Loucy (cell line): ENCODE measurements at regions not wholly inside any gene's neighbourhood (a gene's known extent, or its start where the extent isn't known, plus 50 kb on each side); places are given as distances from the start of the nearest gene placed in this dataset.

ENCODE experiments used
- H2AFZ ChIP-seq: fragments of 200-600 bp; sonication (generic); 2 replicates; pipeline ENCODE4 v1.6.0; 2016; ENCODE audit warnings: antibody characterized with exemption, mild to moderate bottlenecking, low read length, moderate library complexity
- H3F3A ChIP-seq: fragments of 200-600 bp; 2 replicates; pipeline ENCODE4 v1.6.0; 2016; ENCODE audit warnings: antibody characterized with exemption, low read depth, mild to moderate bottlenecking
- H3K27me3 ChIP-seq: fragments of 200-600 bp; sonication (generic); 2 replicates; pipeline ENCODE4 v1.6.1; 2014; ENCODE audit warnings: low read length, mild to moderate bottlenecking; ENCODE audit not compliant: insufficient read depth, poor library complexity, severe bottlenecking
- H3K36me3 ChIP-seq: fragments of 200-600 bp; sonication (generic); 2 replicates; pipeline ENCODE4 v1.6.1; 2016; ENCODE audit warnings: low read length; ENCODE audit not compliant: insufficient read depth
- H3K4me1 ChIP-seq: fragments of 200-600 bp; sonication (generic); 2 replicates; pipeline ENCODE4 v1.5.1; 2014; ENCODE audit warnings: low read length, mild to moderate bottlenecking; ENCODE audit not compliant: insufficient read depth, poor library complexity, severe bottlenecking
- H3K4me2 ChIP-seq: fragments of 200-600 bp; sonication (generic); 2 replicates; pipeline ENCODE4 v1.6.0; 2014; ENCODE audit warnings: antibody characterized with exemption, low read length, low read depth, mild to moderate bottlenecking; ENCODE audit not compliant: poor library complexity, severe bottlenecking
- H3K4me3 ChIP-seq: fragments of 200-600 bp; sonication (generic); 2 replicates; pipeline ENCODE4 v1.5.1; 2014; ENCODE audit warnings: low read length, mild to moderate bottlenecking, mixed read lengths; ENCODE audit not compliant: poor library complexity, severe bottlenecking
- H3K79me2 ChIP-seq: fragments of 200-600 bp; sonication (generic); 2 replicates; pipeline ENCODE4 v1.6.1; 2014; ENCODE audit warnings: low read length; ENCODE audit not compliant: insufficient read depth
- H3K9ac ChIP-seq: fragments of 200-600 bp; sonication (generic); 2 replicates; pipeline ENCODE4 v1.6.0; 2014; ENCODE audit warnings: mild to moderate bottlenecking, low read depth, low read length, moderate library complexity; ENCODE audit not compliant: poor library complexity, severe bottlenecking
- H3K9me2 ChIP-seq: fragments of 200-600 bp; sonication (generic); replicated peaks from 2 replicates; pipeline ENCODE4 v1.6.1; 2016; ENCODE audit warnings: low read depth, low read length, mixed read lengths
- H3K9me3 ChIP-seq: fragments of 200-600 bp; sonication (generic); 2 replicates; pipeline ENCODE4 v1.6.1; 2014; ENCODE audit warnings: mild to moderate bottlenecking, antibody characterized with exemption, low read length, low read depth; ENCODE audit not compliant: insufficient read depth
- H4K20me1 ChIP-seq: fragments of 200-600 bp; sonication (generic); 2 replicates; pipeline ENCODE4 v1.6.0; 2014; ENCODE audit warnings: antibody characterized with exemption, low read length, mild to moderate bottlenecking; ENCODE audit not compliant: insufficient read depth, poor library complexity, severe bottlenecking
- EZH2phosphoT487 ChIP-seq: fragments of 200-600 bp; IDR thresholded peaks from 2 replicates; pipeline ENCODE4 v1.6.1; 2018; ENCODE audit warnings: antibody characterized with exemption, mild to moderate bottlenecking, moderate library complexity, borderline replicate concordance
- TF ChIP-seq, protein P1 (sequence below): fragments of 200-600 bp; sonication (generic); conservative IDR thresholded peaks from 2 replicates; pipeline ENCODE4 v1.5.1; 2014; ENCODE audit warnings: mild to moderate bottlenecking, antibody characterized with exemption, low read length

DNA sequence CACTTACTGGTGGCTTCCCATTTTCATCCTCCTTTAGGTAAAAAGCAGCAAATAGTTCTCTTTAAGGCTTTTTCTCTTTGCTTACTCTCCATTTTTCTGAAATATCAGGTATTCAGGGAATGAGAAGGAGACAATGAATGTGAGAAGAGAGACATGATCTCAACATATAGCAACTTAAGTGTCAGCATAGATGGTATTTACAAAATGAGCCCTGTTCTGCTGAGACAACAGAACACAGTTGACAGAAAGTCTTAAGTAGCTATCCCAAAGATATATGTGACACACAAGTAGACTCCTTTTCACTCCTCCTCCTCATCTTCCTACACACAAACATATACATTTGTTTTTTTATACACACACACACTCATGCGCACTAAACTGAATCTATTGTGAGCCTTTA, 649.3 kb upstream of the WWC1 start:
- H3K4me3 ChIP-seq: no peak overlapping the region
- H3K4me1 ChIP-seq: no peaks in the 10 kb centered on the region
- H3K9ac ChIP-seq: no peak overlapping the region
- H3K4me2 ChIP-seq: no peak overlapping the region
- no peaks in the 10 kb centered on the region for H3K9me2 ChIP-seq
- no peak for TF ChIP-seq EZH2phosphoT487
- H3K9me3 ChIP-seq: no peaks in the 10 kb centered on the region
- H3K79me2 ChIP-seq: no peaks in the 10 kb centered on the region
- no peaks in the 10 kb centered on the region for H3F3A ChIP-seq
- H3K36me3 ChIP-seq: no peaks in the 10 kb centered on the region
- H2AFZ ChIP-seq: no peak overlapping the region
- H3K27me3 ChIP-seq: no peaks in the 10 kb centered on the region
- no peaks in the 10 kb centered on the region for H4K20me1 ChIP-seq

DNA sequence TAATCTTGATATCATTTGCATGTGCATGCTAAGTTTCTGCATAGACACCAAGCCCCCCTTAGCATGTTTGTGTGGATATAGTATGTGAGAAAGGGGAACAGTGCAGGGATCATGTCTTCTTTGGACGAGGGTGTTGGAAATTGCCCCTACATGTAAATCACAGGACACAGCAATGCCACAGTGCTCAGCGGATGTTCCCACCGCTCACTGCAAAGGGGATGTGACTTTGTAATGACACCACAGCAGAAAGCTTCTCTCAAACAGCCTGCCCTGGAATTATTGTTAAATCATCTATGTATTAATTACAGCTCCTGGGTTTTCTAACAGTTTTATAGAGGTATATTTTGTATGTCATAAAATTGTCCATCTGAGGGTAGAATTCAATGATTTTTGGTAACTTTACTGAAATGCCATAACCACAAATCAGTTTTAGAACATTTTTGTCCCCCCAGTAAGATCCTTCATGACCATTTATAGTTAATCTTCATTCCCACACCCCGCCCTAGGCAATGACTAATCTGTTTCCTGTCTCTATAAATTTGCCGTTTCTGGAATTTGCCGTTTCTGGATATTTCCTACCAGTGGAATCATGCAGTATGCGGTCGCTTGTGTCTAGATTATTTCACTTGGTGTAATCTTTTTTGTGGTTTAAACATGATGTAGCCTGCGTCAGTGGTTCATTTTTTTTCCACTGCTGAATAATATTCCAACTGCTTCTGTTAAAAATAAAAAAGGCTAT, 648.5 kb upstream of the WWC1 start:
- no peak overlapping the region for H2AFZ ChIP-seq
- H3K9me2 ChIP-seq: no peaks in the 10 kb centered on the region
- TF ChIP-seq, protein P1, sequence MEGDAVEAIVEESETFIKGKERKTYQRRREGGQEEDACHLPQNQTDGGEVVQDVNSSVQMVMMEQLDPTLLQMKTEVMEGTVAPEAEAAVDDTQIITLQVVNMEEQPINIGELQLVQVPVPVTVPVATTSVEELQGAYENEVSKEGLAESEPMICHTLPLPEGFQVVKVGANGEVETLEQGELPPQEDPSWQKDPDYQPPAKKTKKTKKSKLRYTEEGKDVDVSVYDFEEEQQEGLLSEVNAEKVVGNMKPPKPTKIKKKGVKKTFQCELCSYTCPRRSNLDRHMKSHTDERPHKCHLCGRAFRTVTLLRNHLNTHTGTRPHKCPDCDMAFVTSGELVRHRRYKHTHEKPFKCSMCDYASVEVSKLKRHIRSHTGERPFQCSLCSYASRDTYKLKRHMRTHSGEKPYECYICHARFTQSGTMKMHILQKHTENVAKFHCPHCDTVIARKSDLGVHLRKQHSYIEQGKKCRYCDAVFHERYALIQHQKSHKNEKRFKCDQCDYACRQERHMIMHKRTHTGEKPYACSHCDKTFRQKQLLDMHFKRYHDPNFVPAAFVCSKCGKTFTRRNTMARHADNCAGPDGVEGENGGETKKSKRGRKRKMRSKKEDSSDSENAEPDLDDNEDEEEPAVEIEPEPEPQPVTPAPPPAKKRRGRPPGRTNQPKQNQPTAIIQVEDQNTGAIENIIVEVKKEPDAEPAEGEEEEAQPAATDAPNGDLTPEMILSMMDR: no peak
- TF ChIP-seq EZH2phosphoT487: no peak

DNA sequence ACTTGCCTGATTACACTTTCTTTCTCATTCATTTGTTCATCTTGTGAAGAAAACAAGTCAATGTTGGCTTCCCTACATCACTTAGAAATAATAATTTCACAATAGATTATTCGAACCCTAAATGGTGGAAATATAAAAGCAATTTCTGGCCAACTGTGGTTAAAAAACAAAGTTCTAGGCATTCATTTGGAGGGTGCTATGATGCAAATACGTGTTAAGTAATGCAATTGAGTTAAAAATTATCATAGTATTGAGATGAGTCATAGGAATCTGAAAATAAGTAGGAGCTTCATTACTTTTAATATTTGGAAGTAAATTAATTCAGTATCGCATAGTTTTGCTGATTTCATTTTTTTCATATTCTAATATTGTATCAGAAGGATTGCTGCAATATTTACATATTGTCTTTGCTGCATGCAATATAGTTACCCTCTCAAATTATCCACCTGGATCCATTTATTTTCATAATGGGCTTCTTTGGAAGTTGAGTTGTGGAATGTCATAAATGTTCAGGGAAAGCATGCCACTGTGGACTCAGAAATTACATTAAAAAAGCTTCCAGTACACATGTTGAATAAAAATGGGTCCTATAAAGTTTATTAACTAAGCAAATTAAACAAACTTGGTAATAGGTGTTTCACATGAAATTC, 647.7 kb upstream of the WWC1 start:
- Histone ChIP-seq H4K20me1 (no peaks in the 10 kb centered on the region), H2AFZ (no peak overlapping the region), H3K4me1 (no peaks in the 10 kb centered on the region), H3F3A (no peaks in the 10 kb centered on the region), H3K9me2 (no peaks in the 10 kb centered on the region), H3K9ac (no peak overlapping the region), H3K4me3 (no peak overlapping the region), H3K27me3 (no peaks in the 10 kb centered on the region), H3K9me3 (no peaks in the 10 kb centered on the region), H3K36me3 (no peaks in the 10 kb centered on the region), H3K79me2 (no peaks in the 10 kb centered on the region), H3K4me2 (no peak overlapping the region)
- no peak for TF ChIP-seq EZH2phosphoT487

More for the DNA sequence above, 648.5 kb upstream of the WWC1 start:
- Histone ChIP-seq H3K4me3 (no peak overlapping the region), H3K79me2 (no peaks in the 10 kb centered on the region), H3K27me3 (no peaks in the 10 kb centered on the region), H3K36me3 (no peaks in the 10 kb centered on the region), H3F3A (no peaks in the 10 kb centered on the region), H4K20me1 (no peaks in the 10 kb centered on the region), H3K9me3 (no peaks in the 10 kb centered on the region), H3K9ac (no peak overlapping the region), H3K4me1 (no peaks in the 10 kb centered on the region), H3K4me2 (no peak overlapping the region)

DNA sequence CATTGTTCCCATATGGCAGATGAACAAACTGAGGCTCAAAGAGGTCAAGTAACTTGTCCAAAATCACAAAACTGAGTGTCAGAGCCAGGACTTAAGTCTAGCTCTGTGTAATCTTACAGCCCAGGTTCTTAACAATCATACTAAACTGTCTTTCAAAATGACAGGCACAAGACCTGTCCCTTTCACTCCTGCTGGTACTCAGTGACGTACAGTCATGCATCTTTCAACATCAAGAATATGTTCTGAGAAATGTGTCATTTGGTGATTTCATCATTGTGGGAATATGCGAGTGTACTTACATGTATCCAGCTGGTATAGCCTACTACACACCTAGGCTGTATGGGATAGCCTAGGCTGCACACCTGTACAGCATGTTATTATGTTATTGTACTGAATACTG, 646.8 kb upstream of the WWC1 start:
- no peak overlapping the region for H3K4me2 ChIP-seq
- H3K27me3 ChIP-seq: no peaks in the 10 kb centered on the region
- no peak overlapping the region for H3K4me3 ChIP-seq
- H3K36me3 ChIP-seq: no peaks in the 10 kb centered on the region
- H3K9ac ChIP-seq: no peak overlapping the region
- no peaks in the 10 kb centered on the region for H4K20me1 ChIP-seq
- no peaks in the 10 kb centered on the region for H3K9me2 ChIP-seq
- H3K9me3 ChIP-seq: no peaks in the 10 kb centered on the region
- no peaks in the 10 kb centered on the region for H3K79me2 ChIP-seq
- no peak overlapping the region for H2AFZ ChIP-seq
- H3F3A ChIP-seq: no peaks in the 10 kb centered on the region
- no peaks in the 10 kb centered on the region for H3K4me1 ChIP-seq
- TF ChIP-seq, protein P1: no peak
- no peak for TF ChIP-seq EZH2phosphoT487
